Stimulated activated naive CD4-positive, alpha-beta T cell treated with Interleukin-2 at 50 U/mL for 16 hours (primary cell): ENCODE measurements at regions not wholly inside any gene's neighbourhood (a gene's known extent, or its start where the extent isn't known, plus 50 kb on each side); places are given as distances from the start of the nearest gene placed in this dataset.
"Not testable (repeated sequence)": the region's sequence is repeated elsewhere in the genome, so short reads cannot be mapped to it uniquely, and the experiment has no call there.

Source experiments
- DNase-seq: peaks from one replicate; lab custom pipeline; 2025; lab: John Stamatoyannopoulos, UW

- DNase-seq: no peak
Measured at GRCh38 chr15:79157631-79158592, 67.3 kb upstream of the RASGRF1 start.

GRCh38 chr15:79156704-79157375 is 66.3 kb upstream of the RASGRF1 start:
- DNase-seq: no peak

GRCh38 chr15:79154483-79155135 is 64.0 kb upstream of the RASGRF1 start:
- no peak for DNase-seq

- DNase-seq: not testable (repeated sequence)
Measured at GRCh38 chr15:79144290-79144689, 53.7 kb upstream of the RASGRF1 start.

- no peak for DNase-seq
Measured at GRCh38 chr15:79140846-79141570, 50.4 kb upstream of the RASGRF1 start.
